CD4-positive, alpha-beta T cell (primary cell): ENCODE measurements at regions not wholly inside any gene's neighbourhood (a gene's known extent, or its start where the extent isn't known, plus 50 kb on each side); places are given as distances from the start of the nearest gene placed in this dataset.
"Not testable (repeated sequence)": the region's sequence is repeated elsewhere in the genome, so short reads cannot be mapped to it uniquely, and the experiment has no call there.

Experiments
- ATAC-seq: fragments of 200-7000 bp; cut with Tn5 transposase; one replicate; pipeline ENCODE4 v1.10.0; 2022; ENCODE audit warnings: mild to moderate bottlenecking; ENCODE audit not compliant: poor library complexity
- CTCF ChIA-PET: fragments of 350-600 bp; sonication (Branson Sonifier 250); formaldehyde crosslinking; loops from one replicate; lab custom pipeline; 2021; ENCODE audit warnings: antibody characterized with exemption, inconsistent platforms; lab: Charles Lee
- POLR2A ChIA-PET: fragments of 350-600 bp; sonication (Branson Sonifier 250); formaldehyde crosslinking; loops from one replicate; lab custom pipeline; 2021; ENCODE audit warnings: antibody characterized with exemption, inconsistent platforms; lab: Charles Lee
- DNase-seq, 14 experiments: peaks; one replicate each; pipeline ENCODE4 v3.0.0-alpha.2; 2013 to 2020; ENCODE audit warnings: mixed read lengths in 2 of 14
- H3K27ac ChIP-seq, 2 donors: one replicate each; pipeline versions ENCODE4 v1.5.1 to v1.7.0; 2013; ENCODE audit warnings: low read length in 2 of 2, low read depth in 1 of 2, mild to moderate bottlenecking in 1 of 2
- H3K27me3 ChIP-seq, 2 experiments: 1 replicate in 1 of 2; 2 replicates in 1 of 2; pipeline versions ENCODE4 v1.6.1 to v1.7.0; 2013; ENCODE audit warnings: low read length in 2 of 2, control low read depth in 1 of 2, mild to moderate bottlenecking in 1 of 2, moderate library complexity in 1 of 2; ENCODE audit not compliant: insufficient read depth in 2 of 2, control insufficient read depth in 1 of 2
- H3K36me3 ChIP-seq: one replicate; pipeline ENCODE4 v1.6.1; 2013; ENCODE audit warnings: low read length, control low read depth; ENCODE audit not compliant: insufficient read depth
- H3K4me1 ChIP-seq: one replicate; pipeline ENCODE4 v1.6.1; 2013; ENCODE audit warnings: low read length, control low read depth; ENCODE audit not compliant: insufficient read depth
- H3K4me3 ChIP-seq: one replicate; pipeline ENCODE4 v1.5.1; 2013; ENCODE audit warnings: mild to moderate bottlenecking, low read length, moderate library complexity
- H3K9me3 ChIP-seq, 2 experiments: 1 replicate in 1 of 2; 2 replicates in 1 of 2; pipeline versions ENCODE4 v1.6.1 to v1.7.0; 2013; ENCODE audit warnings: low read length in 2 of 2, mild to moderate bottlenecking in 2 of 2, control low read depth in 1 of 2, moderate library complexity in 1 of 2; ENCODE audit not compliant: control insufficient read depth in 1 of 2, insufficient read depth in 1 of 2
- H3K27ac Mint-ChIP-seq: one replicate; pipeline ENCODE4 v1.8.0; 2020; ENCODE audit warnings: mixed read lengths
- H3K27me3 Mint-ChIP-seq: one replicate; pipeline ENCODE4 v1.8.0; 2021; ENCODE audit warnings: mixed read lengths
- H3K36me3 Mint-ChIP-seq: one replicate; pipeline ENCODE4 v1.8.0; 2021; ENCODE audit warnings: low read depth, mixed read lengths
- H3K4me1 Mint-ChIP-seq: one replicate; pipeline ENCODE4 v1.8.0; 2021; ENCODE audit warnings: low read depth, mixed read lengths
- H3K4me3 Mint-ChIP-seq: one replicate; pipeline ENCODE4 v1.8.0; 2020; ENCODE audit warnings: mild to moderate bottlenecking, mixed read lengths
- H3K9me3 Mint-ChIP-seq: one replicate; pipeline ENCODE4 v1.8.0; 2020; ENCODE audit warnings: mixed read lengths
- CTCF ChIP-seq: fragments of 200-600 bp; IDR thresholded peaks from one replicate; pipeline ENCODE4 v1.8.0; 2022; ENCODE audit warnings: antibody characterized with exemption, mild to moderate bottlenecking
- intact Hi-C, 2 experiments: fragments of 100-400 bp; cut with DNase I in 1 of 2; cut with micrococcal nuclease in 1 of 2; formaldehyde crosslinking; loops; one replicate each; pipeline versions ENCODE4 v1.15.1 to v1.9.0; 2023 to 2025; cut with DNase I, micrococcal nuclease

GRCh38 chr14:30243805-30244204, 315.2 kb upstream of the G2E3 start:
- intact Hi-C loops, result no loop called here
- ChIA-PET CTCF (no interaction called here), POLR2A (no interaction called here)
- peaks cover 13% of the 10 kb centered on the region for H3K27me3 Mint-ChIP-seq
- H3K4me3 Mint-ChIP-seq, result no peak overlapping the region
- H3K4me1 ChIP-seq, result no peaks in the 10 kb centered on the region
- no peak overlapping the region for H3K4me3 ChIP-seq
- no peaks in the 10 kb centered on the region for H3K36me3 Mint-ChIP-seq
- no peak for ATAC-seq
- no peaks in the 10 kb centered on the region for H3K4me1 Mint-ChIP-seq
- TF ChIP-seq CTCF, result no peak
- no peaks in the 10 kb centered on the region for H3K27me3 ChIP-seq
- no peak for DNase-seq
- no peaks in the 10 kb centered on the region for H3K9me3 ChIP-seq
- H3K9me3 Mint-ChIP-seq, result no peaks in the 10 kb centered on the region
- H3K27ac ChIP-seq, result no peak overlapping the region
- no peaks in the 10 kb centered on the region for H3K36me3 ChIP-seq
- no peak overlapping the region for H3K27ac Mint-ChIP-seq

- H3K36me3 Mint-ChIP-seq, H3K4me3 Mint-ChIP-seq, CTCF ChIA-PET, H3K4me1 Mint-ChIP-seq, H3K27me3 ChIP-seq, DNase-seq, intact Hi-C loops, H3K9me3 Mint-ChIP-seq, H3K27ac ChIP-seq, H3K36me3 ChIP-seq, H3K4me3 ChIP-seq, POLR2A ChIA-PET, H3K4me1 ChIP-seq, H3K9me3 ChIP-seq, H3K27ac Mint-ChIP-seq, ATAC-seq: not testable (repeated sequence)
- H3K27me3 Mint-ChIP-seq, result peaks cover 13% of the 10 kb centered on the region
Observed at GRCh38 chr14:30244348-30244747, 314.6 kb upstream of the G2E3 start.

- TF ChIP-seq CTCF, result no peak
- ATAC-seq, result no peak
Observed at GRCh38 chr14:30251017-30251416, 307.9 kb upstream of the G2E3 start.

GRCh38 chr14:30251557-30252100, 307.3 kb upstream of the G2E3 start:
- intact Hi-C loops, result no loop called here
- H3K36me3 ChIP-seq, result no peaks in the 10 kb centered on the region
- H3K27ac ChIP-seq, result no peak overlapping the region
- no peaks in the 10 kb centered on the region for H3K4me1 ChIP-seq
- DNase-seq (no peak), ATAC-seq (no peak)
- H3K9me3 ChIP-seq, result no peaks in the 10 kb centered on the region
- H3K4me3 Mint-ChIP-seq, result no peak overlapping the region
- H3K27me3 ChIP-seq, result no peaks in the 10 kb centered on the region
- no peaks in the 10 kb centered on the region for H3K36me3 Mint-ChIP-seq
- H3K4me3 ChIP-seq, result no peak overlapping the region
- H3K9me3 Mint-ChIP-seq, result no peaks in the 10 kb centered on the region
- TF ChIP-seq CTCF, result no peak
- ChIA-PET POLR2A (no interaction called here), CTCF (no interaction called here)
- H3K4me1 Mint-ChIP-seq, result no peaks in the 10 kb centered on the region
- no peak overlapping the region for H3K27ac Mint-ChIP-seq
- H3K27me3 Mint-ChIP-seq, result no peaks in the 10 kb centered on the region

More at GRCh38 chr14:30251017-30251416, 307.9 kb upstream of the G2E3 start:
- no peak overlapping the region for H3K27ac ChIP-seq
- H3K27me3 Mint-ChIP-seq, result no peaks in the 10 kb centered on the region
- no peak overlapping the region for H3K4me3 ChIP-seq
- H3K4me3 Mint-ChIP-seq, result no peak overlapping the region
- no peak overlapping the region for H3K27ac Mint-ChIP-seq
- intact Hi-C loops, result no loop called here
- H3K9me3 Mint-ChIP-seq, result no peaks in the 10 kb centered on the region
- H3K36me3 Mint-ChIP-seq, result no peaks in the 10 kb centered on the region
- no peaks in the 10 kb centered on the region for H3K4me1 ChIP-seq
- no peak for DNase-seq
- POLR2A ChIA-PET, result no interaction called here
- H3K27me3 ChIP-seq, result no peaks in the 10 kb centered on the region
- CTCF ChIA-PET, result no interaction called here
- H3K36me3 ChIP-seq, result no peaks in the 10 kb centered on the region
- no peaks in the 10 kb centered on the region for H3K9me3 ChIP-seq
- H3K4me1 Mint-ChIP-seq, result no peaks in the 10 kb centered on the region
